OCI-LY7 (cell line): ENCODE measurements at regions not wholly inside any gene's neighbourhood (a gene's known extent, or its start where the extent isn't known, plus 50 kb on each side); places are given as distances from the start of the nearest gene placed in this dataset.
"Not testable (repeated sequence)": the region's sequence is repeated elsewhere in the genome, so short reads cannot be mapped to it uniquely, and the experiment has no call there.

Source experiments
- BruUV-seq: library from RNA; stranded (reverse); fragments of 400-500 nt; replicated peaks from 2 replicates; lab custom pipeline; 2021; lab: Mats Ljungman, UMichigan
- CTCF ChIA-PET: fragments of 300-600 bp; sonication (Branson Sonifier 250); formaldehyde crosslinking; loops from one replicate; lab custom pipeline; 2022; ENCODE audit warnings: antibody characterized with exemption; ENCODE audit not compliant: unreplicated experiment; lab: Charles Lee
- POLR2A ChIA-PET: fragments of 300-600 bp; sonication (Branson Sonifier 250); formaldehyde crosslinking; loops from one replicate; lab custom pipeline; 2022; ENCODE audit warnings: antibody characterized with exemption; lab: Charles Lee
- DNase-seq: peaks from one replicate; pipeline ENCODE4 v3.0.0-alpha.2; 2015; ENCODE audit warnings: low spot score
- H2AFZ ChIP-seq: fragments of 200-600 bp; sonication (generic), shearing (Covaris generic); 2 replicates; pipeline ENCODE4 v1.6.1; 2014; ENCODE audit warnings: mild to moderate bottlenecking, antibody characterized with exemption, low read length, moderate library complexity
- H3K27ac ChIP-seq: fragments of 200-600 bp; sonication (generic); 2 replicates; pipeline ENCODE4 v1.5.1; 2014; ENCODE audit warnings: mixed run types, low read depth, mild to moderate bottlenecking, moderate library complexity, low read length, inconsistent platforms; ENCODE audit not compliant: poor library complexity, severe bottlenecking
- H3K36me3 ChIP-seq: fragments of 200-600 bp; sonication (generic); 2 replicates; pipeline ENCODE4 v1.6.1; 2014; ENCODE audit warnings: mild to moderate bottlenecking, antibody characterized with exemption, low read length, moderate library complexity, mixed read lengths; ENCODE audit not compliant: insufficient read depth
- H3K4me1 ChIP-seq: fragments of 200-600 bp; sonication (generic); 2 replicates; pipeline ENCODE4 v1.5.1; 2014; ENCODE audit warnings: mild to moderate bottlenecking, low read length; ENCODE audit not compliant: insufficient read depth, poor library complexity, severe bottlenecking
- H3K4me2 ChIP-seq: fragments of 200-600 bp; sonication (generic); 2 replicates; pipeline ENCODE4 v1.6.1; 2014; ENCODE audit warnings: mild to moderate bottlenecking, low read length
- H3K4me3 ChIP-seq: fragments of 200-600 bp; sonication (generic); 2 replicates; pipeline ENCODE4 v1.5.1; 2014; ENCODE audit warnings: mild to moderate bottlenecking, low read depth, low read length; ENCODE audit not compliant: poor library complexity, severe bottlenecking
- H3K79me2 ChIP-seq: fragments of 200-600 bp; sonication (generic); 2 replicates; pipeline ENCODE4 v1.6.1; 2016; ENCODE audit warnings: low read depth, mild to moderate bottlenecking, low read length, moderate library complexity, mixed read lengths; ENCODE audit not compliant: insufficient read depth
- H3K9me2 ChIP-seq: fragments of 200-600 bp; sonication (generic); 2 replicates; pipeline ENCODE4 v1.6.1; 2016; ENCODE audit warnings: mild to moderate bottlenecking, low read length, mixed read lengths; ENCODE audit not compliant: insufficient read depth
- H3K9me3 ChIP-seq: fragments of 200-600 bp; sonication (generic); 2 replicates; pipeline ENCODE4 v1.6.1; 2014; ENCODE audit warnings: mild to moderate bottlenecking, mixed run types, low read length, mixed read lengths
- H4K20me1 ChIP-seq: fragments of 200-600 bp; sonication (generic); 2 replicates; pipeline ENCODE4 v1.6.1; 2014; ENCODE audit warnings: mild to moderate bottlenecking, antibody characterized with exemption, low read length, moderate library complexity, mixed read lengths; ENCODE audit not compliant: insufficient read depth
- CTCF ChIP-seq: fragments of 200-600 bp; sonication (generic); conservative IDR thresholded peaks from 2 replicates; pipeline ENCODE4 v1.5.1; 2014; ENCODE audit warnings: mild to moderate bottlenecking, antibody characterized with exemption, low read length, moderate library complexity, mixed read lengths
- EZH2phosphoT487 ChIP-seq: fragments of 200-600 bp; sonication (generic); IDR thresholded peaks from 2 replicates; pipeline ENCODE4 v1.6.1; 2018; ENCODE audit warnings: low read depth, borderline replicate concordance, mild to moderate bottlenecking, mixed run types, antibody characterized with exemption, low read length, moderate library complexity, mixed read lengths
- intact Hi-C: fragments of 100-400 bp; cut with micrococcal nuclease; formaldehyde crosslinking; loops from one replicate; pipeline ENCODE4 v1.10.0; 2022; ENCODE audit not compliant: unreplicated experiment

- DNase-seq, H3K79me2 ChIP-seq, intact Hi-C loops, H2AFZ ChIP-seq, H3K36me3 ChIP-seq, POLR2A ChIA-PET, H3K9me2 ChIP-seq, H3K4me2 ChIP-seq, H4K20me1 ChIP-seq, H3K27ac ChIP-seq, CTCF ChIA-PET, BruUV-seq, H3K4me3 ChIP-seq, H3K4me1 ChIP-seq, H3K9me3 ChIP-seq: not testable (repeated sequence)
Observed at GRCh38 chr6:58059701-58060100, 742.3 kb downstream of the PRIM2 start.

- intact Hi-C loops, H3K79me2 ChIP-seq, DNase-seq, H3K9me2 ChIP-seq, H3K9me3 ChIP-seq, BruUV-seq, H3K4me3 ChIP-seq, H2AFZ ChIP-seq, H3K4me1 ChIP-seq, H3K27ac ChIP-seq, H3K36me3 ChIP-seq, CTCF ChIA-PET, POLR2A ChIA-PET, H4K20me1 ChIP-seq, H3K4me2 ChIP-seq: not testable (repeated sequence)
Observed at GRCh38 chr6:58063542-58063941, 746.1 kb downstream of the PRIM2 start.

- CTCF ChIA-PET, H3K27ac ChIP-seq, H4K20me1 ChIP-seq, H3K4me3 ChIP-seq, H3K9me3 ChIP-seq, H3K36me3 ChIP-seq, H3K4me2 ChIP-seq, BruUV-seq, DNase-seq, H2AFZ ChIP-seq, H3K9me2 ChIP-seq, H3K79me2 ChIP-seq, intact Hi-C loops, H3K4me1 ChIP-seq: not testable (repeated sequence)
- POLR2A ChIA-PET: interaction anchor here (0.7 kb wide), 1 partner anchor 1725 kb away, joined by 5 read pairs; no protein-coding TSS in a partner anchor
Observed at GRCh38 chr6:58067867-58068548, 750.6 kb downstream of the PRIM2 start.

- Histone ChIP-seq H3K4me1 (no peaks in the 10 kb centered on the region), H3K27ac (no peak overlapping the region), H3K4me3 (no peak overlapping the region), H3K9me3 (no peaks in the 10 kb centered on the region), H3K79me2 (no peaks in the 10 kb centered on the region), H3K9me2 (no peaks in the 10 kb centered on the region), H3K36me3 (no peaks in the 10 kb centered on the region), H3K4me2 (no peak overlapping the region), H2AFZ (no peak overlapping the region), H4K20me1 (no peaks in the 10 kb centered on the region)
- DNase-seq: no peak
- POLR2A ChIA-PET: no interaction called here
- CTCF ChIA-PET: no interaction called here
- BruUV-seq: no TSS peak
- intact Hi-C loops: no loop called here
- no peak for TF ChIP-seq EZH2phosphoT487
- no peak for TF ChIP-seq CTCF
Observed at GRCh38 chr6:58073263-58073662, 755.8 kb downstream of the PRIM2 start.

GRCh38 chr6:58090067-58090466, 772.6 kb downstream of the PRIM2 start:
- POLR2A ChIA-PET: interaction anchor here (0.6 kb wide), 1 partner anchor 1440 kb away, joined by 3 read pairs; no protein-coding TSS in a partner anchor
- intact Hi-C loops: not testable (repeated sequence)

GRCh38 chr6:58097251-58097650, 779.8 kb downstream of the PRIM2 start:
- H3K9me2 ChIP-seq, H3K4me3 ChIP-seq, H3K27ac ChIP-seq, H3K4me1 ChIP-seq, H3K4me2 ChIP-seq, H2AFZ ChIP-seq, BruUV-seq, intact Hi-C loops, POLR2A ChIA-PET, H4K20me1 ChIP-seq, H3K79me2 ChIP-seq, H3K9me3 ChIP-seq, CTCF ChIA-PET, DNase-seq, H3K36me3 ChIP-seq: not testable (repeated sequence)

More at GRCh38 chr6:58090067-58090466, 772.6 kb downstream of the PRIM2 start:
- H3K4me2 ChIP-seq, H3K27ac ChIP-seq, H3K4me3 ChIP-seq, BruUV-seq, CTCF ChIA-PET, H4K20me1 ChIP-seq, DNase-seq, H3K79me2 ChIP-seq, H3K36me3 ChIP-seq, H3K4me1 ChIP-seq, H3K9me3 ChIP-seq, H3K9me2 ChIP-seq, H2AFZ ChIP-seq: not testable (repeated sequence)
